Activated CD4-positive, alpha-beta T cell treated with anti-CD3 and anti-CD28 coated beads, Interleukin-10, Interleukin-2, amounts not matched to agents 100 ng/mL and 50 ng/mL, durations not matched to agents 16 hours and 8 hours (primary cell): ENCODE measurements at regions not wholly inside any gene's neighbourhood (a gene's known extent, or its start where the extent isn't known, plus 50 kb on each side); places are given as distances from the start of the nearest gene placed in this dataset.

ENCODE experiments used
- DNase-seq: peaks from one replicate; pipeline ENCODE4 v3.0.0-alpha.2; 2020

DNA sequence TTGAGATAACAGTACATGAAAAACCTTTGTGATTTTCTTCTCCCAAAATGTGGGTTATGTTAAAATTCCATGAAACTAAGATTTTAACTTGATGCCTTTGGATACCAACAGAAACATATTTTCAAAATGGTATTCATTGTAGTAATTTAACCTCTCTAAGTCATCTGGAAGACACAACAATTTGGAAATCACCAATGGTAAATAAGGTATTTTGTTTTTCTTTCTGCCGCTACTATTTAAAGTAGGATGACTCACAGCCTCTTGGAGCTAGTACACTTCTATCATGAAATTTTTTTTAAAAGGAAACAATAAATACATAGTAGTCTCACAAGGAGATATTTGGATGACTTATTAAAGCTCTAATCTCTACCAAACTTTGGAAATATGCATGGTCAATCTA, 291.6 kb upstream of the VEPH1 start:
- no peak for DNase-seq

DNA sequence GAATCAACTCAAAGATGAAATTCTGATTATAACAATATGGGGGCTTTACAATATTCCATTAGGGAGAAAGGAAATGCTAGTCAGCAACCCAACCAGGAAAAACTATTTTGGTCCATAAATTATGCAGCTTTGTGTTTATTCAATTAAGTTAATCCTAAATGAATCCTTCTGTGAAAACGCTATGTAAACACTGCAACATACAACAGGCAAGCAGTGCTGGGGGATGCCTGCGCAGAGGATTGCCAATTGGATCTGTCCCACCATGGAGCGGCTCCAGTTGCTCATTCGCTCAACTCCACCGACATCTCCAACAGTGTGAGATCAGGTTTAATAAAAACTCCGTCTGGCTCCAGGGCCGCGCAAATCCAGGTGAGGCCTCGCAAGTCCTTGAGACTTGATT, 290.5 kb upstream of the VEPH1 start:
- no peak for DNase-seq

DNA sequence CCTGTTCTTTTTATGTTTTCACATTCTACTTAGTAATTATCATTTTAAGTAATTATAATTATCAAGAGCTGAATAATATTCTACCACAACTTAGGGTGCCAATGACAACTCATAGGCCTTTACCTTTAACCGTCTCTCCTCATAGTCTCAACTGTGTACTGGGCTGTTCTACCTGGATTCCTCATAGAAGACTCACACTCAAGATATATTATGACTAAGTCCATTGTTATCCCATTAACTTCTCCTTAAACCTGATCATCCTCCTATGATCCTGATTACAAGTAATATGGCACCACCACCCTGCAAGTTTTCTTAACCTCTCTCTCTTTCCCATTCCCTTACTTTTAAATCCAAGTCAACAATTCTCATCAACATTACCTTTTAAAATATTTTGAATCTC, 285.9 kb upstream of the VEPH1 start:
- no peak for DNase-seq

DNA sequence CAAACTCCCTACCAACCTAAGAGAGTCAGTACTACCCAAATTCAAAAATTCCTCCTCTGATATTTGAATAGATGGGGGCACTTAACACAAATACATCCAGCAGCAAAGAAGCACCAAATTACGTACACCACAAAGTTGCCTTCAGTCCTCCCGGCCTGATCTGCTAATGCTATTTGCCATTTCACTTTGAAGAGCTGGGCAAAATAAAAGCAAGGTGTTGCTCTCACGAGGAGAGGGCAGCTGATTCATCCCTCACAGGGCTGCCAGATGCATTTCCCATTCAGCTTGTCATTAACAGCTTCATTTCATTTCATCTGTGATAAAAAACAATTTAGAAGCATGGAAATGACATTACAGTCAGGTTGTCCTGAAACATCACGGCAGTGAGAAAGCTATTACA, 283.4 kb upstream of the VEPH1 start:
- DNase-seq, result no peak

DNA sequence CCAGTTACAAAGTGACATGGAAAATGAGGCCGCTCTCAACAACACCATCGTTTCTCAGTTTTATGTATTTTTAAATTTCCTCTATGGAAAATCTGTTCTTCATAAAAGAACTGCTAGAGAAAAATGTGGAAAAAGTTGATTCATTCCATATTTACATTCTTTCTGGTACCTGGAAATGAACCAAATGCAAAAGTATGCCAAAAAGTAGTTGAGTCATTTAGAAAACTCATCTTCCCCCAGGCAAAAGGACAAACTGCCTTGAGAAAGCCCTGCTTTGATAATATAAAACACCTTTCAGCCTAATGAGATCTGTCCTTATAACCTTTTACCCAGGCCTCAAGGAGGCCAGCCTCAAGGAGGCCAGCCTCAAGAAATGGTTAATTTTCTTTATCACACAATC, 283.0 kb upstream of the VEPH1 start:
- DNase-seq, result no peak

DNA sequence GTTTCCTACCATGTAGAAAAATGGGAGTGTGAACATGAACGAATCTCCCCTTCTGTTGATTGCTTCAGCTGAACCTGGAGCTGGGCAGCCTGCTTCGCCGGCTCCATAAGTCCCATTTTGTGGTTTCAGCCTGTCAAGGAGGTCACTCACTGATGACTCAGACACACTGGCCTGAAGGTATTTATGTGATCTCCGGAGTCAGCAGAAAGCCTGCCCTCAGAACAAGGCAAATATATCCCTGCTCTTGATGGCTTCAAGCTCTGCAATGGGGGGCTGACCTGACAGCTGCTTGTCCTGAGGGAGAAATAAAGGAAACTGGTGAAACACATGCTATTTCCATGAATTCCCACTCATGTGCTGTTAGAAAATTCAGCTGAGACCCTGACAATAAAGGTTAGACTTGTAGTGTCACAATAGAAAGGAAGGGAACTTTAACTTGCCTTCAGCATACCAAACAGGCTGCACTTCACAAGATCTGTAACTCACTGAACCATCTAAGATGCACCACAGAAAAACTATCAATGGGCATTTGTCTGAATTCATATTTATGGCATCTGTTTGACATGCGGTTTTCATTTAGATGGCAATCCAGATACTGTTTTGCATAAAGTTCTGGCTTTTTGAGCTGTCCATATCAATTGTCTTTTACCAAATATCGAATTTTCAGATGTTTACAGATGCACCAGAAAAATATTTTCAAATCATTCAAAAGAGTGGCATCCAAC, 282.0 kb upstream of the VEPH1 start:
- no peak for DNase-seq

DNA sequence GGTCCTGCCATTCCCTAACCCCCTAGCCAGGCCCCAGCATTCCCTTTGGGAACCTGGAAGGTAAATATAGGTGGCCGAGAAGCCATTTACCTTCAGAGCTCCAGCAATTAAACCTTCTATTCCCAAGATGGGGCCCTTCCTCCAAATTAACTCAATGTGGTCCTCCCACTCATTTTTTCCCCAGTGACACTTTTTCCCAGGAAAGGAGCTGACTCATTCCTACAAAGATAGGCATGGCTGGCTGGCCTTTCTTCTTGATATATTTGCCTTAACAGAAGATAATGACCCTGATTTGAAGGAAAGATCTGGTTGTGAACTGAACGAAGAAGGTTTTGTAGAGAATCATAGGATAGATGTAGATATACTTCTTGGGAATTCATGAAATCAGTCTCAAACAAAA, 279.0 kb upstream of the VEPH1 start:
- DNase-seq, result no peak

DNA sequence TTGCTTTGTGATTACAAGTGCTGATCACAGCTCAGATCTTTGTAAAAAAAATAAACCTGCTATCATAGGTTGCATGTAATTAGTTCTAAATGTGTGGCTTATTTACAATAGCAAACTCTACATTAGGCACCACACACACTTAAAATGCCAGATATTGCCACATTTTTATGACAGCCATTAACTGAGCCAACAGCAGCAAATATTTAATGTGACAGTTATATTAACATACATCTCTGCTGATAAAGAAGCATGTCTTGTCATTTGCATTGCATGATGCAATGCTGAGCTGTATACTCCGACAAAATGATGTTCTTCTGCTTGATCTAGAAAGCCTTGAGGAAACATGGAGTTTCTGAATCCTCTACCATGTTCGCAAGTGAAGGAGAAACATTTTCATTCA, 273.6 kb upstream of the VEPH1 start:
- no peak for DNase-seq

DNA sequence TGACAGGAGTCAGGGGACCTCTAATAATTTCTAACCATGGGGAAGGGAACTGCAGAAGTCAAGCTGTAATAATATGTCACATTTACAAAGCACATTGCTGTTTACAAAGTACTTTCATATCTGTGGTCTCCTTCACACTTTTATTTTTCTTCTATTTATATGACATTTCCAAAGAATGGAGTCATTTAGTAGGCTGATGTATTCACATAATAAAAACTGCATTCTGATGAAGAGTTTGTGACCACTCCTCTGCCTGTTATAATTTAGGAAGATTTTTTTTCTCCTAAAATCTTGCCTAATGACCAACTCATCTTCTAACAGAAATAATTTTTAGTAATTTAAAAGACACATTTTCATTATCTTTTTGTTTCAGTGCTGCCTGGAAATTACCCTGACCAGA, 272.2 kb upstream of the VEPH1 start:
- DNase-seq, result no peak

DNA sequence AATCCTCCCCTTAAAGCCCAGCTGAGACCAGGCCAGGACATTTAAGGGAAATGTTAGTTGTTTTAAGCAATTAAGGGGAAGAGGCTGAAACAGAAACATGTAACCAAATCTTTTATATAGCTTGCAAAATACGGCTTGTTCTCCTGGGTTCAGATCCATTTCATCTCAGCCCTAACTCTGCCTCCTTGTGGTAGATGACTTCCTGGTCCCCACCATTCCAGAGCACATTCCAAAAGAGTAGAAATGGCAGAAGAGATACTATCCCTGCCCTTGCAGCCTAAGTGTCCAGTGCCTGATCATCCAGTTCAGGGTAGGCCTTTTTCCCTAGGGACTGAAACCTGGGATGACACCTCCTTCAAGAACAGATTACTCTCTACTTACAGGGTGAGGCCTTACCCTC, 266.2 kb upstream of the VEPH1 start:
- no peak for DNase-seq

DNA sequence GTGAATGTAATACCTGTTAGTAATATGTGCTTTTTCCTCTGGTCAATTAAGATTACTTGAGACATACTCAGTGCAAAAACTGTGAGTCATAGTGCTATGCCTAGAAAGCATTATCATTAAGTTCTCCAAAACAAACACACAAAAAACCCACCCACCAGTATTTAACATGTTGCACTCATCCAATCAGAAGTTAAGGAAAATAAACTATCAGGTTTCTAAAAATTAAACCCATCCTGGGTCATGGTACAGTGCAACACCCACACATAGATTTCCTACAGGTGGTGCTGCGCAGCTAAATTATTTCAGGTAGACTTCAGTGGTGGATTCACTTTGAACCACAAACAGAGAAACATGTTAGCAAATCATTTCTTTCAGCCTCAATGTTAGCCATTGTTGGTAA, 264.4 kb upstream of the VEPH1 start:
- DNase-seq, result no peak

DNA sequence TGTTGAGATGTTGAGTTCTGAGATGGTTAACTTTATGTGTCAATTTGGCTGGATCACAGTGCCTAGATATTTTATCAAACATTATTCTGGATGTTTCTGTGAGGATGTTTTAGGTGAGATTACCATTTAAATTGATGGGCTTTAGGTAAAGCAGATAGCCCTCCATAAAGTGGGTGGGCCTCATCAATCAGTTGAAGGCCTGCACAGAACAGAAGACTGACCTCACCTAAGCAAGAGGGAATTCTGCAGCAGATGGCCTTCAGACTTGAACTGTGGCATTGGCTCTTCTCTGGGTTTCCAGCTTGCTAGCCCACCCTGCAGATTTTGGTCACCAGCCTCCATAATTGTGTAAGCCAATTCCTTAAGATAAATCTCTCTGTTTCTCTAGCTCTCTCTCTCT, 260.4 kb upstream of the VEPH1 start:
- no peak for DNase-seq

DNA sequence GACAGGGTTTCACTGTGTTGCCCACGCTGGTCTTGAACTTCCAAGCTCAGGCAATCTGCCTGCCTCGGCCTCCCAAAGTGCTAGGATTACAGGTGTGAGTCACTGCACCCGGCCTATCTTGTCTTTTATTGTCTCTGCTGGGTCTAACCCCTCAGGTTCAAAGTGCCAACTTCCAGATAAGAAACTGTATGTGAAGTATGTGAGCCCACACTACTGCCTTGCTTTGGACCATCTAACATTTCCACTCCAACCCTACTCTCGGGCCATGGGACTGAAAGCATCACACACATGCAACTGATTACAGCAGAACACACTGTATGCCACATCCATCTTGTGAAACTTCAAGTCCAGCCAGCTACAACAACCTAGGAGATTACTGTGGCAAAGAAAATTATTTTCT, 256.1 kb upstream of the VEPH1 start:
- DNase-seq, result no peak

DNA sequence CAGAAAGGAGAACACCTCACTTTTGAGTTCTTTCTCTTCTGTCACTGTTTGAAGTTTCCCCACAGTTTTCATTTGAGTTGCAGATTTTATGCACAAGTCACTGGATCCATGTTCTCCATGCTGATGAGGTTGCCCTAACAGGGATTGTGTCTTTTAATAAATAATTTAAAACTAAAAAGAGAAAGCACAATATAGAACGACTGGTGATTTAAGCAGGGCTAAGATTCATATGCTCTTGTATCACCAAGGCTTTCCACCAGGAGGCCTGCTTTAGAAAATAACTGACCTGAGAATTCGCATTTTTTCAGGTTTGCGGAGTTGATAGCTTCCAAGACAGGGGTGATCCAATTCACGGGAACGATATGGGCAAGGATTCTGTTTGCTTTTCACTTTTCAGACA, 252.0 kb upstream of the VEPH1 start:
- no peak for DNase-seq

DNA sequence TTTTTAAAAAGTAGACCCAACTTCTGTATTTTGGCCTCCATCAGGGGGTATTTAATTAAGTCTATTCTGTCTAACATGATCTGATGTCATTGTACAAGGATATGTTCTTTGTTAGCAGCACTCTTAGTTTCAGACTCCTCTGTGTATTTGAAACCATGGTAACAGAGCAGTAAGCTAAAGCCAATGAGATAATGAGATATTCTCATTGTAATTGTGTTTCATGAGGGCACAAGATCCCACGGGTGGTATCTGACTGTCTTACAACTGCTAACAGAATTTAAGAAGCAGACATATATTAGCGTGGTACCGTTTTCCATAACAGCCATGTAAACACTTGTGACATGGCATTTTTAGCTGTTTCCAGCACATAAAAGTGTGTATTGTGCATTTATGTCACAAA, 251.2 kb upstream of the VEPH1 start:
- no peak for DNase-seq

DNA sequence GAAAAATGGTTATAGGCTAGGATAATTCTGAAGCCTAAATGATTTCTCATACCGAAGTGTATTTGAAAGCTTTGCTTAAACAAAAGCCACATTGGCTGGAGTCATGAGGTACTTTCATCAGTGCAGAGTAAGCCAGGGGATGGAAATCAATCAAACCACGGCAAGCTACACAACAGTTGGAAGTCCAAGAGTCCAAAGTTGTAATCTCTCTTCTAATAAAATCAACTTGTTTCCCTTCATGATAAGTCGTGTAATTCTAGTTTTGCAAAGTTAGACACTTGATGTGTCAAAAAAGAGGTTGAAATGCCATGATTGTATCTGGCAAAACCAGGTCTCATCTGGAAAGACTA, 250.5 kb upstream of the VEPH1 start:
- DNase-seq, result no peak

DNA sequence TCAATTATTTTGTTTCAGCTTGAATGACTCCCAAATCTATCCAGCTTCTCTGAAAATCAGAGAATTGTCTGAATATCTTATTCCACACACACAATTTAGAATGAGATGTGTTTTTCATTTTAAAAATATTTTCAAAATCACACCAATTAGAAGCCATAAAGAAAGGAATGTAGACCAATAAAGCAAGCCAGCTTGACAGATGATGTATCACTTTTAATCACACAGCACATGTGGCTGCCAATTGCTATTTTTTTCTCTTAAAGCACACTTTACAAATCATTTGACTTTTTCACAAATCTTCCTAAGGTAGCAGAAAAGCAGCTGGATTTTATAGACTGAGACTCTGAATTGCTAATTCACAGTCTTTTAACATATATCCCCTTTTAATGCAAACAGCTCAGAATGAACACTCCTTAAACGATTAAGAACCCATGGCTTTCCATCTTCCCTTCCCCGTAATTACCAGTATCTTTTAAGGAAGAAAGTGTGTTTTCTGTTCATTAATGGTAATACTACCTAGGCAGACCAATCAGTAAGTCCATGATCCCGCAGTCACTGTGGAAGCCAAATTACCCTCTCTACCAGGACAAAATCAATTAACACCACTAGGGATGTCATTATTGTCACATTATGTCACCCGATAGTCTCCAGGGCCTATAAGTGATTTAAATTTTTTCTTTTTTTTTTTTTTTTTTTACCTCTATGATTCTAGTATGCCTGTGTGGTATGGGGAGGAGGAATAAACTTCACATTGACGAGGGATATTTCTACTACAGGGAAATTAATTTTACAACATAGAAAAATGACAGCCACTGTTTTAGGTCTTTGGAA, 250.0 kb upstream of the VEPH1 start:
- DNase-seq, result no peak

DNA sequence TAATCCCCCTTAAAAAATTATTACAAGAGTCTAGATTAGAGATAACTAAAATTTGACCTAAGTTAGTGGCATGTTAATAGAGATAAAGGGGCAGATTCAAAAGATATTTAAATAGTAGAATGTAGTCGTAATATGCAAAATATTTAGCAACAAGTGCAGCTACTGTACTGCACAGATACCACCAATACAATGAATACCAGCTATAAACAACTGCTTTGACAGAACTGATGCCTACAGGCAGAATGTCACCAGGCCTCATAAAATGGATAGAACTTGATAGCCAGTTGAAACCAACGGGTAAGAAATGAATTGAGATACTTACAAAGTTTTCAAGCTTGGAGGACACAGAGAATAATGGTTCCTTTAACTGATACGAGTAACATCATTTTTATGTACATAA, 249.3 kb upstream of the VEPH1 start:
- no peak for DNase-seq

DNA sequence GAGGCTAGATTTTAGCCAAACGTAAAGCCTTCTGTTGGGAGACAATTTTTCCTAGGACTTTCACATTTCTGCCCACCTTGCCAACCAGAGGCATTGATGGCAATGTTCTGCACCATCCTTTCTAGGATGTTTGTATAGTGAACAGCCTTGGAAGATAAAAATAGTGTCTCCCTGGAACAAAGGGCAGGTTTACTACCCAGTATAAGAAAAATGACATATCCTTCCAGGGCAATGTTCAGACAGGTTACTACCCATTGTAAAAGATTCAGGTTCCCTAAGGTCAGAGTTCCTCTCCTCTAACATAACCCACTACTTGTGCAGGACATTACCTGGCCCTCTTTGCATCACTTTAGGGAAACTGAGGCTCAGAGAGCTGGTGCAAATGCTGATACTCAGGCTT, 248.2 kb upstream of the VEPH1 start:
- DNase-seq, result no peak

DNA sequence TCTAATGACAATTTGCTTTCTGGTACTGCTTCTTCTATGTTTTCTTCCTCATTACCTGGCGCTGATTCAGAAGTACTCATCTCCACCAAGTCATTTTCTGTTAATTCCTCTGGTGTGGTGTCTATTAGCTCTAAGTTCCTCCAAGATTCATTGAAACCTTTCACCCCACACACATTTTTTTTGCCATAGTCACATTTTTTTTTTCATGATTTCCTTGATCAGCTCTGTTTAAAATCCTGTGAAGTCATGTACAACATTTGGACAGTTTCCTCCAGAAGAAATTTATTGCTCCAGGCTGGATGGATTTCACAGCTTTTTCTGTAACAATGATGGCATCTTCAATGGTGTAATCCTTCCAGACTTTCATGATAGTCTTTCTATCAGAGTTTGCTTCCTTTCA, 243.2 kb upstream of the VEPH1 start:
- DNase-seq, result no peak

DNA sequence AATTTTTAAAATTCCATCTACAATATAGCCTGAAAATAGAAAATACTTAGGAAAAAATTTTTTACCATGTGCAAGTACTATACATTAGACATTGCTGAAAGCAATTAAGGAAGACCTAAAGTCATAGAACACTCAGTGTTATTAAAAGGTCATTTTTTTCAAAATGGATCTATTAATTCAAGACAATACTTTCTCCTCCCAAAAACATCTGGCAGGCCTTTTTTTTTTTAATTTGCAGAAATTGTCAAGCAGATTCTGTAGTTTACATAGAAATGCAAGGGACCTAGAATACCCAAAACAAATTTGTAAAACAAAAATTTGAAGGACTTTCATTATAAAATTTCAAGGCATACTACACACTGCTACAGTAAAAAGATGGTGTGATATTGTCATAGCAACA, 238.4 kb upstream of the VEPH1 start:
- no peak for DNase-seq

DNA sequence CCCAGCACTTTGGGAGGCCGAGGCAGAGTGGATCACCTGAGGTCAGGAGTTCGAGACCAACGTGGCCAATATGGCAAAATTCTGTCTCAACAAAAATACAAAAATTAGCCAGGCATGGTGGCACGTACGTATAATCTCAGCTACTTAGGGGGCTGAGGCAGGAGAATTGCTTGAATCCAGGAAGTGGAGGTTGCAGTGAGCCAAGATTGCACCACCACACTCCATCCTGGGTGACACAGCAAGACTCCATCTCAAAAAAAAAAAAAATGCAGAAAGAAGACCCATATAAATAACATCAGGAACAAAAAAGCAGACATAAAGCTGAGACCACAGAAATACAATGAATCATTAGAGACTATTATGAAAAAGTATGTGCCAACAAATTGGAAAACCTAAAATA, 235.2 kb upstream of the VEPH1 start:
- no peak for DNase-seq

DNA sequence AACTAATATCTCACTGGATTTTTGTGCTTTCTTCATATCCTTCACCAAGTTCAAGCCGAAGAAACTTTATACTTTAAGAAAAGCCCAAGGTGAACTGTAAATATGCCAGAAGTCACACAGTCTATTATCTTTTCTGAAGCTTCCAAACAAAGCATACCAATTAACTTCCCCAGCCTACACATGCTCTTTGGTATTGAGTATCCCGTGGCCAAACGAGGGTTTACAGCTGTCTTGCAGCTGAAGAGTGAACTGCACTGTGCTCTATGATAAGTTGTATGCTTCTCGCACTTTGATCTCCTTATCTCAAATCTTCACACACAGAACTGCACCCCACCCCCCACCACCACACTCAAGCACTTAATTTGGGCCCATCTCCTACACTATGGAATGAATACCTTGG, 215.6 kb upstream of the VEPH1 start:
- no peak for DNase-seq

DNA sequence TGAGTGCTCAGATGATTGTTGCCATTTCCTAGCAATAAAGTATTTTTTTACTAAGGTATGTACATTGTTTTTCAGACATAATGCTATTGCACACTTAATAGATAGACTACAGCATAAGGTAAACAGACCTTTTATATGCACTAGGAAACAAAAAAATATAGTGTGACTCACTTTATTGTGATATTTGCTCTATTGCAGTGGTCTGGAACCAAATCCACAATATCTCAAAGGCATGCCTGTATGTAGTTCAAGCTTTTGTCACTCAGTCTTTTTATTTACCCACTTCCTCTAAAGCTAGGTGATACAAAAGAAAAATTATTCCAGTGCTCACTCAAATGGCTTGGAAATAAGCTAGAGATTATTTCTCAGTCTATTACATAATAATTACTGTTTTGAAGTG, 209.9 kb upstream of the VEPH1 start:
- DNase-seq, result no peak

DNA sequence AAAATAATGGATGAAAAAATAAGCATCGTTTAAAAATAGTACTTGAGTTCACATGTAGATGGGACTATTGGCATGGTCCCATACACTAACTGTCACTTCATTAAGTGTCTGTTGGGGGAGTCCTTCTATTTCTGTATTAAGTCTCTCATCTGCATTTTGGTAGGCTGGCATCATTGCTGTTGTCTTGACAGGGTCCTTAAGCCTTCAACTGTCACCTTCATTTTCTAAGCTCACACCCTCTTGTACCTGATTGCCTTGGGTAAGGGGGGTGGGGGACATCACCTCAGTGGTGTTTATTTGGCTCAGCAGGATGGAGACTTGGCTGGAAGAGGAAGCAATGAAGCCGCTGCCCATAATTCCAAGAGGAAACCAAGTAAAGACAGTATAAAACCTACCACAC, 202.0 kb upstream of the VEPH1 start:
- no peak for DNase-seq
